HG02884 (cell line): ENCODE measurements at regions not wholly inside any gene's neighbourhood (a gene's known extent, or its start where the extent isn't known, plus 50 kb on each side); places are given as distances from the start of the nearest gene placed in this dataset.

ENCODE experiments used
- ATAC-seq: cut with Tn5 transposase; IDR thresholded peaks from one replicate; pipeline ENCODE4 v1.9.1; 2021; ENCODE audit warnings: mild to moderate bottlenecking, moderate library complexity; ENCODE audit not compliant: unreplicated experiment

DNA sequence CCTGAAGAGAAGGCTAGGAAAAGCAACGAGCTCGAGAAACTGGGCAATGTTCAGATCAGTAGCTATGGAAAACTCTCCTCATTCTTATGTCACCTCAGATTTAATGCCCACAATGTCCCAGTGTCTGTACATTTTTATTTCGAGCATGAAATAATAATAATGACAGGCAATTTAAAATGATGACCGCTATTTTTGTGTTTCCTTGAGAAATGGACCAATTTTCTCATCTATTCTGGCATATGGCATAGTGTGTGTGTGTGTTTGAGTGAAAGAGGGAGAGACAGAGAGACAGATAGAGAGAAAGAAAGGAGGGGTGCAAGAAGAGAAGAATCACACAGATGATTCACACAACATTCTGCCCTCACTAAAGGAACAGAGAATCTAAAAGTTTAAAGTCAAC is 119.1 kb upstream of the C1orf21 start:
- no peak for ATAC-seq

DNA sequence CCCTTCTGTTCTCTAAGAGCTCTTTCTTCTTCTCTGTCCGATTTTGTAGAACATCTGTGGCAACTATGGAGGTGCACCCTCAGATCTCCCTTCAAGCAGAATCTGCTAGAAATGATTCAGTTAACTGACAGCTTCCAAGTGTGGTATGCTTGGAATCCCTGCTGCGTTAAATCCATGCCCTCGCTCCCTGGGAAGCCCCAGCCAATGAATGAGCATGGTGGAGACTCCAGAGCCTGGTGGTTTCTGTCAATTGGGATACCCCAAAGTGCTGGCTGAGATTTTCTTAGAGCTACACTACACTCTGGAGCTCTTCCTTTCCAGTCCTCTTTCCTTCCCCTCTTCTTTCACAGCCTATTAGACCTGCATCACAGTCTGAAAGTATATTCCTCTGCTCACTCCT is 116.3 kb upstream of the C1orf21 start:
- ATAC-seq: no peak

DNA sequence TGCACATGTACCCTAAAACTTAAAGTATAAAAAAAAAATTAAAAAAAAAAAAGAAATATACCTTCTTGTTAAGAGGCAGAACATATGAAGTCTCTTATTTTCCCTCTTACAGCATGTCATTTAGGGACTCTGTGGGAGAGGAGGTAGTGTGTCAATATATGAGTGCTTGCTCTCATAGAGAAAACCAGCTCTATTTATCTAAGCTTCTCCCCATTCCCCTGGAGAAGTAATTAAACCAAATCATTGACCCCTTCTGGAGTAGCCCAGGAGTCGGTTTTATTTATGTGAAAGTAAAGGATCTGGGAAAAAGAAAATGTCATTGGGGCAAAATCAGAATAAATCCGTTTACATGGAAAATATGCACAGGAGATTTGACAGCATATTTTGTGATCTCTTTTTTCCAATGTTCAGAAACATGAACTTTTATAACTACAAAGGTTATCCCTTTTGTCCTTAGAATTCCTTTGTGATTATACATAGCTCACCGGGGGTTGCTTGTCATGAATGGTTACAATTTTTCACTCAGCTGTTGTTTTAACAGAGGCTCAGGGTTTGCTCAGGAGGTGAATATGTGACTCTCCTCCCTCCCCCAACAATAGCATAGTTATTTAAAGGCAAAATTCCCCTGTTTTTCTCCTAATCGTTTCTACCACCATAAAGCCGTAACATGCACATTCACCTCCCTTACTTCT is 114.5 kb upstream of the C1orf21 start:
- no peak for ATAC-seq

DNA sequence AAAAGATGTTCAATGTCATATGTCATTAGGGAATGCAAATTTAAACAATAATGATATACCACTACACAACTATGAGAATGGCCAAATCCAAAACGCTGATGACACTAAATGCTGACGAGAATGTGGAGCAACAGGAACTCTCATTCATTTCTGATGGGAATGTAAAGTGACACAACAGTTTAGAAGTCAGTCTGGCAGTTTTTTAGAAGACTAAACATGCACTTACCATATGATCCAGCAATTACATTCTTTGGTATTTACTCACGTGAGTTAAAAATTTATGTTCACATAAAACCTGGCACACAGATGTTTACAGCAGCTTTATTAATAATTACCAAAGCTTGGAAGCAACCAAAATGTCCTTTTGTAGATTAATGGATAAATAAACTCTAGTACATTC is 110.4 kb upstream of the C1orf21 start:
- no peak for ATAC-seq

DNA sequence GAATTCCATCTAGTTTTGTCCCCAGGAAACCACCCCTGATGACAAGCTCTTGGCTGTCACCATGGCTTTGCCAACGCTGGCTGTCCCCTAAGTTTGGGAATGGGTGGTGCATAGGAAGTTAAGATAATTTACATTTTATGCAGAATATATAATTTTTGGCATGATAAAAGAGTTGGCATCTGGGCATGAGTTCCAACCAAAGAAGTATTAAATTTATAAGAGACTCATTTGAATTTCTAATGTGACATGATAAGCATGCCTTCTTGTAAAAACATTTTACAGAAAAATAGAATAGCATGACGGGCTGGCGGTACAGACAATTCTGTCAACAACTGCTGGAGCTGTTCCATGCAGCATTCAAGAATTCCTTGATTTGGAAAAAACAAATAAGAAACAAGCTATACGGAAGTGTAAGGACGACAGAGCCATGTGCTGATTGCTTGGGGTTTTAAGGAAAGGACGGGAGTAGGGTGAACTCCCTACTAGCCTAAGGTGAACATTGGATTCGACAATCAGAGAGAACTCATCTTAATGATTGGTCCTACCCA is 106.8 kb upstream of the C1orf21 start:
- ATAC-seq: no peak

DNA sequence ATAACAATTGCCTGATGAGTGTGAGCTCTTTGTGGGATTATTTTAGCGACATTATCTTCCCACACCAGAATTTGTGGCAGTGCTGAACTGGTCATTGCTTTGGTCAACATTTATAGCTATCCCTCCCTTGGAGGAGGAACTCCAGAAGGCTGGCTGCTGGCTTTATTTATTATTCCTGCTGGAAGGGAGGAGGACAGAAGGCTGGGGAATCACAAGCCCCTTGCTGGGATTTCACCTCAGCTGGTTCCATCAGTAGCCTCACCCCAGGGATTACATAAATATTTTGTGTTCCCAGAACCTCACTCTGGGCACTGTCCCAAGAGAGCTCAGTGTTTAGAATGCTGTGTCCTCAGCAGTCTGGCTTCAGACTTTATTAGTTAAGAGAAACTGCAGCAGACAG is 102.8 kb upstream of the C1orf21 start:
- ATAC-seq: no peak

DNA sequence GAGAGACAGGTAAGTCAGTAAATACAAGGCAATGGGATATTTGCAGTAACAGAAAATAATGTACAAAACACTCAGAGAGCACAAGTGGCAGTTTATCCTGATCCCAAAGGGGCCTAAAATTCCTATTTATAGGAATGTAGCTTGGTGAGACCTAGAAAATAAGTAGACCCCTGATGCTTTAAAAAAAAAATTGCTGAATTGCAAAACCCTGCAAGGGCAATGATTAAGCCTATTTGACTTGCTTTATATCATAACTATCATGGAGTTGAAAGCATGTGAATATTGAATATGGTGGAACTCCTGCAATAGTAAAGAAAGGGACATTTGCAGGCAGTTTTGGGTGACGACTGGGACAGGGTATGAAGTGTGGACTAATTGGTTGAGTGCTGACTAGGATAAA is 101.9 kb upstream of the C1orf21 start:
- no peak for ATAC-seq

DNA sequence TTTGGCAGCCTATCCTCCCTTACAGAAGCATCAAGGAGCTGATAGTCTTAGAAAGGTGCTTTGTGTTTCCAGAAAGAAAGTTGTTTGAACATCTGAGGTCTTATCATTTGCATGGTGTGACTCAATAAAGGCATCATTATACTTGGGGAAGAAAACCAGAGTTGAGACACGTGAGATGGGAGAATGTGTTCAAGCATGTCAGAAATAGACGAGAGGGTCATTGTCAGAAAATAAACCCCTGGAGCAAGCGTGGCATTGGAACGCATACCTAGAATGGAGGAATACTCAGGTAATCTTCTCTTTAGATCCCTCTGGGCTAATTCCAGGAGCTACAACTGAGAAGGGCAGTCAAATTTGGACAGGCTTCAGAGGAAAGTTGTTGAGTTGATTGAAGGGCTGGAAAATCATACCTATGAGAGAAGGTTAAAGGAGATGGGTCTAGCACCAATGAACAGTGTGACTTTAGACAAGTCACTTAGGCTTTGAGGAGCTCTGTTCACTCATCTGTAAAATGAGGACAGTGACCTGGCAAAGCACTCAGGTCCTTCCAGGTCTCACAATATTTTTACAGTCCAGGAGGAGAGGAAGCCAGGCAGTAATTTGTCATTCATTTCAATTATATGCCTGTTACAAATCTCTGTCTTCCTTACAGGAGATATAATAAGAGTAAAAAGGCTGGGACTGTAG is 101.3 kb upstream of the C1orf21 start:
- no peak for ATAC-seq

DNA sequence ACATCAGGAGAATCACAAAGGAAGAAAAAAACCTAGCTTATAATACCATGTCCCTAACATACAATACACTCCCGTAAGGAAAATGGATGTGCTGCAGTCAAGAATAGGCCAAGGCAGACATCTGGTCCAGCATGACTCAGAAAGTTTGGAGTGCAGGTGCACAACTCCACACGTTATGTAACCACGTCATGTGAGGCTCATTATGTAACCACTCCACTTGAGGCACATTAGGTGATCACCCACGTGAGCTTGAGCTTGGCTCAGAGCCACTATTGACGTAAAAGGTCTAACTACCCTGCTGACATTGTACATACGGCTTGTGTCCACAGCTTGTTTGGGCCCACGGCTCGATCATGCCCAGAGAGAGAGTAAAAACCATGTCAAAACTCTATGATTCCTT is 99.8 kb upstream of the C1orf21 start:
- no peak for ATAC-seq

DNA sequence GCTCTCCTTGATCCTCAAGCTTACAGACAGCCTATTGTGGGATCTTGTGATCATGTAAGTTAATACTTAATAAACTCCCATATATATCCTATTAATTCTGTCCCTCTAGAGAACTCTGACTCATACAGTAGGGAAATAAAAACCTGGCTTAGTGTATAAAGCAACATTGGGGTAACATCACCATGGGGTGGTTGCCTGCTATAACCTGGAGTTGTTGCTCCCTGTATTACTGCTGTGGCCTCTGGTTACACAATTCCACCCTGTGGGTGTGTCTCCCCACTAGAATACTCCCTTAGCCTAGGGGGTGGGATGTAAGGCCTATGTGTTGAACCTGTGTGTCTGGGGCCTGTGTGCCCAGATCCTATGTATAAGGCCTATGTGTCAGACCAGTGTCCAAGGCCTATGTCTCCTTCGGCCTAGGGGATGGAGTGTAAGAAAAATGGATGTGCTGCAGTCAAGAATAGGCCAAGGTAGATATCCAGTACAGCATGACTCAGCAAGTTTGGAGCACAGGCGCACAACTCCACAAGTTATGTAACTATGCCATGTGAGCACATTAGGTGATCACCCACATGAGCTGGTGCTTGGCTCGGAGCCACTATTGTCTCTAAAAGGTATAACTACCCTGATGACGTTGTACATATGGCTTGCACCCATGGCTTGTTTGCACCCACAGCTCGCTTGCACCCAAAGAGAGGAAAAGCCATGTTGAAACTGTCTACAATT is 96.8 kb upstream of the C1orf21 start:
- no peak for ATAC-seq

DNA sequence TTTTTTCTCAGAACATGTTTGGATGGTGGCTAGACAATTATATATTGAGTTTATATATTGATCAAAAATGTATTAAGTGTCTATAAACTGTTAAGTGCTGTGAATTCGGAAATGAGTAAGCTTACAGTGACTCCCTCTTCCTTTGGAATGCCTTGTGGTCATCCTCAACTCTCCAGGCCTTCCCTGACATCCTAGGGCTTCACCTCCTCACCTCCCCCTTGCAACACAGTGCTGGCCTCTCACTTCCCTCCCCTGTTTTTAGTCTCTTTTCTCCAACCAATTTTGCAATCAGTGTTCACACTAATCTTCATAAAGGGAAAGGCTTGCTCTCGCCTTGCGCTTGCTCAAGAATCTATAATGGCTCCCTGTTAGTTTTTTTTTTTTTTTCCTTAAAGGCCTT is 95.1 kb upstream of the C1orf21 start:
- no peak for ATAC-seq

DNA sequence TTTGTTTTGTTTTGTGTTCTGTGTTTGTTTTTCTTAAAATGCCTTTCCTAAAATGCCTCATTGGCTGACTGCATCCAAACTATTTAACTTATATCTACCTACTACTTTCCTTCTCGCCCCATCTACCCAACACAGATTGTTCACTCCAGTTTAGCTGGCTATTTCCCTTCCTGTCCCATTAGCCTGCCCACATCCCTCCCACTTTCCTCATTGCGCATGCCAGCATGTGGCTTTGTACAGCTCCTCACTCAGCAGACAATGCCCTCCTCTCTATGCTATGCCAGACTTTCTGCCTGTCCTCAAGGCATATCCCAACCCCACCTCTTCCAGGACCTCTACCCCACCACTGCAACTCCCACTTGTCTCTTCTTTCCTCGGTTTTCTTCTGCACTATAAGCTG is 94.7 kb upstream of the C1orf21 start:
- ATAC-seq: no peak

DNA sequence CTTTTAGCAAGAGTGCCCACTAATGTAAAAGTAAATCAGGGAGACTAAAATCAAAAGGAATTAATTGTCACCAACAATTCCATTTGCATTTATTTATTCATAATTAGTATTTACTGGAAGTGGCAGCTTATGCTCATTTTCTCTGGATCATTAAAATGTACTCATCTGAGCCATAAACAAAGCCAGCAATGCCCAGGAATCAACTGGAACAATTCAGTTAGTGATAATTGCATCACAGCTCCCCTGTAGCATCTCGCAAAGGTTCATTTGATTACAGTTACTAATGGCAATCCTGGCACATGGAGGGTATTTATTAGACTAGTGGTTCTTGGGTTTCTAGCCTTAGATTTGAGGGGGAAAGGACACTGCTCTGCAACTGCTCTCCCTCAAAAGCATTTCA is 92.7 kb upstream of the C1orf21 start:
- no peak for ATAC-seq

DNA sequence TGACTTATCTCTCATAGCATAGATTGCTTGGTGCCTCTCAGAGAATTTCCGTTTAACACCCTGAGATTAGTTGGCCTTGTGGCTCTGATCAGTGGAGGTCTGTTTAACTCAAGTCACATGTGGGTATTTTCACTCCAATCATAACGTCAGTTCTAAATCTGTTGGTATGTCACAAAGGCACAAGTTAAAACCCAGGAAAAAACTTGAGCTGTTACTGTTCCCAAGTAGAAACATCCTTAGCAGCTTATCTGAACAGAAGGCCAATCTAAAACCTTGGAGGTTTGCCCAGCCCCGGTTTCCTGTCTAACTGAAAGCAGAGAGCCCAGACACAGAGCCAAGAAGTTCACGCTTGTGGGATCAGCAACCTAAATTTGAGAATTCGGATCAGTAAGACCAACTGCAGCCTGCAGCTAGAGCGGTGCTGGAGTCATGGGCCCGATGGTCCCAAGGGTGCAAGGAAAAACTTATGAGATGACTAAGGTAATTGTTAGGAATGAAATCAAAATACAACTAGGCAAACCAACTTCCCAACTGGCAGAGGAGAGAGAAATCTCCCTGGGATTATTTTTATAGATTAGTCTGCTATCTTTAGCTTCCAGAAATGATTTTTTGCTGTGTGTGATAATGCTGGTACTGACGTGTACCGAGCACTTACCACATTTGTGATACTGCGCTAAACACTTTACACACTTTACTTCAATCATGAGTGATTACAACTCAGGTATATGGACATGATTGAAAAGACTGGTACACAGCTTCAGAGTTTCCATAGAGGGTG is 90.2 kb upstream of the C1orf21 start:
- ATAC-seq: no peak

DNA sequence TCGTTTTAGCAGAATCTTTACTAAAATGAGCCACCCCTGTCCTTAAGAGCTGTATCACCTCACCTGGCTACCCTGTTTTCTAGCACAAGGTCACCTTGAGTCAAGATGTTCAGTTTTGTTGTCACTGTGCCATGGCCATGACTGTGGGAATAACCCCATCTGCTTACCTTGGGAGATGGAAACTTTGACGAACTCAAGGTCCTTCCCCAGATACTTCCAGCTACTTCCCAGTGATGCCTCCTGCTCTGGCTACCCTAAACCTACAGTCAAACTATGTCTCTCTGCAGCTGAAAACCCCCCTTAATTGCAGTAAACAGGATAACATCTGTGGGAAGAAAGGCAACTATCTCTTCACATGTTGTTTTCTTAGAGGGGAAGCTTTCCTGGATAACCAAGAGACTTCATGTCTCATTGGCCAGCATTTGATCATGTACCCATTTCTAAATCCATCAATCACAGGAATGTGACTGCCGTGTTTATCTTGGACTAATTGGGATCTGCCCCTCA is 89.5 kb upstream of the C1orf21 start:
- no peak for ATAC-seq

DNA sequence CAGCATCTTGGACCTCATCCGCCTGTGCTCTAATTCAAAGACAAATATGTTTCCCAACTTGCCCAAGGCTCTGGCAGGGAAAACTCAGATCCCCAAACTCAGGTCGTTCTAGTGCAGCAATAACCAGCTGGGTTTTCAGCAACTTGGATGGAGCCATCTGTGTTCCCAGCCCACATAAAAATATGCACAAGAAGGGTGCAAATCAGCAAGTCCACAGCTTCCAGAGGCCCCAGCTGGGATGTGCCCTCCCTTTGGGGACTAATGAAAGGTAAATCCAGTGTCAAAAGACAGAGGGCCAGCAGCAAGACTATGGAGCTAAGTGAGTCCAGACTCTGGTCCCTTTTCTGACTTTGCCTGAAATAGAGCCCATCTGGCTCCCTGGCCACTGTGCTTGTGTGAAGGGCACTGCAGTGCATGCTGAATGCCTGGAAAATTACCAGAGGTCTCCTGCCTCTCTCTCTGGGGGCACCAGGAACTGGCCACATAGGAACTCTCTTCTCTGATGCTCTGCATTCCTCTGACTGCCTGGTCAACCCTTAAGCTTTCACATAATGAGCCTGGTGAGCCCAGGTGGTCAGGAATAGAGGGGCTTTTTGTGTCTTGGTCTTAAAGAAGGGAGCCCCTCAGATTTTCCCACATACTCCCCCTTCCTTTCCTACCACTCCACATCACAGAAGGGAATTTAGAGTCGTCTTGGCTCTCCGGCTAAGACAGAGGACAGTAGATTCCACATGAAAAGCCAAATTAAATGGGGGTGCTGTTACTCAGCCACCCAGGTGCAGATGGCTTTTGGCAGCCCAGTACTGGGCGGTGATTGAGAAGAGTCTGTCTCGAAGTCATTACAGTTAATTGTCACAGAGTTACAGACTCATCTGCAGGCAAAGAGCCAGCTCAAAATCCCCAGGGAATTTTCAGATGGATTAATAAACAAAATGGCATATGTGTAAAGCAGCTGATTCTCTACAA is 88.1 kb upstream of the C1orf21 start:
- no peak for ATAC-seq

DNA sequence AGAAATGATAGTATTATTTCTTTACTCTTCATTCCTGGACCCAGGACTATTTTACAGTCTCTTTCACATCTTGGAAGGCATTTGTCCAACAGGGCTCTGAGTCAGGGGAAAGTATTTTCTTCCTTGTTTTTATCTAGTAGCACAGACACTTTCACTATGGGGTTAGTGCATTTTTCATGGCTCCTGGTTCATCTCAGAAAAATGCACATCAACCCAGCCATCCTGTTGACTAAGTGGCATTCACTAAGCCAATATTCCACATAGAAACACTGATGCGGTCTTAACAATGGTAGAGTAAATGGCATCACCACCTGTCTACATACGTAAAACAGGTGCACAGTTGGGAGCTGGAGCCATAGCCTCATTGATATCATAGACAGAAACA is 87.4 kb upstream of the C1orf21 start:
- no peak for ATAC-seq

DNA sequence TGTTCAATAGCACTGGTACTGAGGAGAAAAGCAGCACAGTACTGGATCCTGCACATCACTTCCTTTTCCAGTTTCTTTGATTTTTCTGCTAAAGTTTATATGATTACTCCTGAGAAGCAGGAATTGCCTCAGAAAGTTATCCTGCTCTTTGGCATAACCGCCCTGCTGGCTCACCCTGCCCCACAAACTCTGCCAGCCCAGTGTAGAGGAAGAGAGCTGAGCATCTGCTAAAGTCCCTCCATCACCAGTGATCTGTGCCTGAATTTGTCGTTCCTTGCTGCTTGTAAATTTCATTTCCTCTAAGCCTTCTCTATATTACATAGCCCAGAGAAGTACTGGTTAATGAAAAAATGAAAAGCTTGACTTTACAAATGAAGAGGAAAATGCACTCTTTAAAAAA is 87.0 kb upstream of the C1orf21 start:
- ATAC-seq: no peak

DNA sequence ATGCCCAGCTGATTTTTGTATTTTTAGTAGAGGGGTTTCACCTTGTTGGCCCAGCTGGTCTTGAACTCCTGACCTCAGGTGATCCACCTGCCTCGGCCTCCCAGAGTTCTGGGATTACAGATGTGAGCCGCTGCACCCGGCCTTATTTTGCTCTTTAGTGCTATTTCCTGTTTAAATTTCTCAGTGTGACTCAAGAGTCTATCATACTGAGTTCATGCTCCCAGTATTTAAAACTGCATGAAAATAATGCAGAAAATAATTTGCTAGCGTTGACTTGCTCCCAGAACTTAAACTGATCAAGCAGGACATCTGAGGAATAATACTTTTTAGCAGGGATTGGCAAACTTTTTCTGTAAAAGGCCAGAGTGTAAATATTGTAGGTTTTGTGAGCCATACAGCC is 86.4 kb upstream of the C1orf21 start:
- ATAC-seq: no peak

DNA sequence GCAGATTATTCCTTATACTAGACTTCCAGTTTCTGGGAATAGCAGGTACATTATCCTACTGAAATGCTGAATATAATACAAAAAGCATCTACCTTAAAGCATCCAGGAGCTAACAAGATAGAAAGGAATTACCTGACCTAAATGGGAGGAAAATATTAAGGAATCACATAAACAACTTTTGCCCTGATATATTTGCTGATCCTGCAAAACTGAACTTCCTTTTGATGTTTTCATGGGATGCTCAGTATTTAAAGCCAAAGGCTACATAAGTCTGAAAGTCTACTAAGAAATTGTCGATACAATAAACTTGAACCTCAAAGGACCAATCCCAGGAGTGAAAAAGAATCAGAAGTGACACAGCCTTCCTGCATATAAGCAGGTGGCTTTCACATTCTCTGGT is 85.6 kb upstream of the C1orf21 start:
- ATAC-seq: no peak
